Subcutaneous abdominal adipose tissue (tissue), 5 donors: ENCODE measurements at regions not wholly inside any gene's neighbourhood (a gene's known extent, or its start where the extent isn't known, plus 50 kb on each side); places are given as distances from the start of the nearest gene placed in this dataset.

Experiments
- H3K27ac ChIP-seq: one replicate; pipeline ENCODE4 v1.7.0; 2013; ENCODE audit warnings: low read depth, mild to moderate bottlenecking, inconsistent platforms, low read length, moderate library complexity
- H3K27me3 ChIP-seq, 5 donors: one replicate each; pipeline ENCODE4 v1.7.0; 2013; ENCODE audit warnings: low read length in 5 of 5, inconsistent platforms in 1 of 5; ENCODE audit not compliant: control insufficient read depth in 5 of 5, insufficient read depth in 4 of 5
- H3K36me3 ChIP-seq, 5 donors: one replicate each; pipeline ENCODE4 v1.7.0; 2013; ENCODE audit warnings: low read length in 5 of 5; ENCODE audit not compliant: control insufficient read depth in 5 of 5, insufficient read depth in 5 of 5
- H3K4me1 ChIP-seq, 5 donors: one replicate each; pipeline ENCODE4 v1.7.0; 2013; ENCODE audit warnings: low read length in 5 of 5, mild to moderate bottlenecking in 3 of 5, moderate library complexity in 1 of 5; ENCODE audit not compliant: control insufficient read depth in 5 of 5, insufficient read depth in 5 of 5
- H3K4me3 ChIP-seq, 5 donors: one replicate each; pipeline ENCODE4 v1.7.0; 2013; ENCODE audit warnings: low read length in 5 of 5, low read depth in 1 of 5
- H3K9ac ChIP-seq, 5 donors: one replicate each; pipeline ENCODE4 v1.7.0; 2013; ENCODE audit warnings: low read length in 5 of 5, mild to moderate bottlenecking in 4 of 5, moderate library complexity in 3 of 5
- H3K9me3 ChIP-seq, 5 donors: one replicate each; pipeline ENCODE4 v1.7.0; 2013; ENCODE audit warnings: low read length in 5 of 5; ENCODE audit not compliant: control insufficient read depth in 5 of 5
- donor health status: healthy.
- donor health status: healthy.
- donor health status: healthy.
- donor health status: healthy.
- donor health status: healthy.

DNA sequence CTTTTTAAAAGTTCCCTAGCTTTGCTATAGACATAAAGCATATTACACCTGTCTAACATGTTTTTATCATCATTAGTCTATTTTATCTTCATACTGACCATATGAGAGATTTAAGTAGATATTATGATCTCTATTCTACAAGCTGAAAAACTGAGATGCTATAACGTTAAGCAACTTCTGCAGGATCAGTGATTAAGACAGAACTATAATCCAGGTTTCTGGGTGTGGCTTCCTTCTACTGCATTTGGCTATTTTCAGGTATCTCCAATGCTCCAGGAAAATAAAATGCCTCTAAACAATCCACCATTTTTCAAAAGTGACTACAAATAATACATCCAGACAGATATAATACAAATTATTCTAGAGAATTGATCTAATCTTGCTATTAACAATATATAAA is 53.4 kb downstream of the RGS2 start:
- no peak overlapping the region for H3K9ac ChIP-seq
- H3K4me1 ChIP-seq, result no peaks in the 10 kb centered on the region
- no peak overlapping the region for H3K4me3 ChIP-seq
- no peaks in the 10 kb centered on the region for H3K36me3 ChIP-seq
- no peak overlapping the region for H3K27ac ChIP-seq
- no peaks in the 10 kb centered on the region for H3K9me3 ChIP-seq
- no peaks in the 10 kb centered on the region for H3K27me3 ChIP-seq

DNA sequence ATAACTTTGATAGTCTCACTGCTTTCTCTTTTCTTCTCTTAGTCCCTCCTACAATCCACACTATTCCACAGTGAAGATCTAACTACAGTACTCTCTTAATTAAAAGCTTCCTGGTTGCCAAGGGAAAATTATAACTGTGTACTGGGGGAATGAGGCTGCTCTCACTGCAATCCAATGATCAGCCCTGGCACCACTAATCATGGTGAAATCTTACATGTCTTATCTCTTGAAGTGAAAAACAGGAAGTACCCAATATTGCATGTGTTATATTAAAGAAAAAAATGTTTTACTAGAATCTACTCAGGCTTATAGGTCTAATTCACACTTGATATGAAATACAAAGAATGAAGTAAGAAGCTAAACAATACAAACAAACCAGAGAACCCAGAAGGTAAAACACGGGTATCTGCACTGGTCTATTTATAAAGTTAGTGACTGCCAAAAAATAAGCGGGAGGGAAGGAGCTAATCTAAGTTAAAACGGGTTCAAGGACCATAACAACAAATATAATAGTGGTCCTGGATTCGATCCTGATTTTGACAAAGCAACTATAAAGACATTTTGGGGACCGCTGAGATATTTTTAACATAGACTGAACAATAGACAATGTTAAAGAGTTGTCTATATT is 57.5 kb downstream of the RGS2 start:
- no peak overlapping the region for H3K4me3 ChIP-seq
- H3K9ac ChIP-seq, result no peak overlapping the region
- H3K27ac ChIP-seq, result no peak overlapping the region
- H3K9me3 ChIP-seq, result no peaks in the 10 kb centered on the region
- no peaks in the 10 kb centered on the region for H3K4me1 ChIP-seq
- H3K27me3 ChIP-seq, result no peaks in the 10 kb centered on the region
- no peaks in the 10 kb centered on the region for H3K36me3 ChIP-seq

DNA sequence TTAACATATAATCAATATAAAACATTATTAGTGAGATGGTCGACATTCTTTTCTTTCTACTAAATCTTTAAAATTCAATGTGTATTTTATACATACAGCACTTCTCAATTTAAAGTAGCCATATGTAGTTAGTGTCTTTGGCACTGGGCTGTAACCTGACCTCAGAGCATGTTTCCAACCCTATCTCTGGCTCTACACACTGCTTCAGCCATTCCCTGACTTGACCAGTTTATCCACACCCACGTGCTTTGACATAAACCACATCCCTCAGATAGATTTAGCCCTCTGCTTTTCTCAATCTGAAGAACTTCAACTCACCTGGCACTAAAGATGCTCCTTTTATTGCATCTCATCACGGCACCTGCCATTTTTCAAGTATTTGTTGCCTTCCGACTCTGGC is 58.3 kb downstream of the RGS2 start:
- Histone ChIP-seq H3K4me1 (no peaks in the 10 kb centered on the region), H3K9me3 (no peaks in the 10 kb centered on the region), H3K4me3 (no peak overlapping the region), H3K27me3 (no peaks in the 10 kb centered on the region), H3K9ac (no peak overlapping the region), H3K36me3 (no peaks in the 10 kb centered on the region), H3K27ac (no peak overlapping the region)

DNA sequence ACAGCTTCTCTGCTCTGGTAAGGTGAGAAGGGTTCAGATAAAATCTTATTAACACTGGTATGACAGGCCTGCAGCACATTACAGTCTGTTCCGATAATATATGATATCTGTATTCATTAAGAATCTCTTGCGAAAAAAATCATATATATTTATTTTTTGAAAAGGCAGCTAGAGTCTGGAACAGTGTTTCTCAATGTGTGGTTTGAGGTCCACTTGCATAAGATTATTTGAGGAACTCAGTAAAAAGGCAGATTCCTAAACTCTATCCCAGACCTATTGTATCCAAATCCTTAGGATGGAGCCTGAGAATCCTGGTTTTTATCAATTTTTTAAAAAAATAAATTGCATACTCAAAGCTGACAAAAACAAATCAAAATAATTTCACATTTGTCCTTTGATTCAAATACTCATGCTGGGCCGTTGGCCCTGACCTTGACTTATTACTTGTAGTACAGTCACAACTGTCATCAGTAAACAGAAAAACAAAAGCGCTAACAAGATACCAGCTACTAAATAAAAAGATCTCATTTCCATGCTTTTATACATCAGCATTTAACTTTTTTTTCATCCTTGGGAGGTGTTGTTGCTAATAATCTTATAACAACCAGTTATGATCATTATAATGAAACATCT is 60.6 kb downstream of the RGS2 start:
- Histone ChIP-seq H3K27me3 (no peaks in the 10 kb centered on the region), H3K4me1 (peaks cover 0 to 22% (median 11%) of the 10 kb centered on the region in 5 donors), H3K4me3 (no peak overlapping the region), H3K9ac (no peak overlapping the region), H3K27ac (no peak overlapping the region), H3K36me3 (no peaks in the 10 kb centered on the region), H3K9me3 (no peaks in the 10 kb centered on the region)

DNA sequence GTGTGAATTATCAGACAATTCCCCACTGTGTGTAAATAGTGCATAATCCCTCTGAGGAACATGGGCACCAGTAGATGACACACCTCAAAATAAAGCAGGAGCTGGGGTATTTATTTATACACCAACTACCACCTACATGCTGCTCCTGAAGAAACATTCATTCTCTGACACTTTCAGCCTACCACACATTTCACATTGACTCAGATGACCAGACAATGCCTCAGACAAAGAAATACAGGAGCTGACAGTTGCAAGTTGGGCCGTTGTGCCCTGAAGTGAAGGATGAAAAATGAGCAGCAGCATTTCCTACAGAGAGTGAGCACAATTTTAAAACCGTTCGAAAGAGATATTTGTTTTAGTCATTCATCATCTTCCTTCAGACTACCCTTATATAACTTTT is 63.2 kb downstream of the RGS2 start:
- Histone ChIP-seq H3K4me1 (peaks cover 0 to 24% (median 15%) of the 10 kb centered on the region in 5 donors), H3K36me3 (no peaks in the 10 kb centered on the region), H3K9me3 (no peaks in the 10 kb centered on the region), H3K27me3 (no peaks in the 10 kb centered on the region), H3K27ac (peak overlapping the region; percentile 82), H3K9ac (no peak overlapping the region), H3K4me3 (no peak overlapping the region)

DNA sequence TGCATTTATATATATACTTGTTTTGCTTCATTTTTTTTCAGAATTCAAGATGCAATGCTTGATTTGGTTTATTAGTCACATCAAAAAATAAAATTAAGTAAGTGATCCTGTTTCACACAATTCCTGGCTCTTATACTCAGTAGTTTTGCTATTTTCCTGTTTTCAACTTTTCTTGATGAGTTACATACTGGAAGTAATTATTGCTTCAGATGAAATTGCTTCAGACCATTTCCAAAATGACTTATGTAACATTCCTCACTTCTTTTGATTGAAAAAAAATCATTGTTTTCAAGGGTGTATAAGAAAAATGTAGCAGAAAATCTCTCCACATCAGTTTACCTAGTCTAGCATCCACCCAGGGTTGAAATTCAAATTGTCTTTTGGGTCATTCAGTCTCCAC is 65.0 kb downstream of the RGS2 start:
- Histone ChIP-seq H3K36me3 (no peaks in the 10 kb centered on the region), H3K27me3 (no peaks in the 10 kb centered on the region), H3K9ac (no peak overlapping the region), H3K27ac (peak overlapping the region; percentile 27), H3K9me3 (no peaks in the 10 kb centered on the region), H3K4me1 (peaks cover 3 to 36% (median 25%) of the 10 kb centered on the region in 5 donors), H3K4me3 (no peak overlapping the region)

DNA sequence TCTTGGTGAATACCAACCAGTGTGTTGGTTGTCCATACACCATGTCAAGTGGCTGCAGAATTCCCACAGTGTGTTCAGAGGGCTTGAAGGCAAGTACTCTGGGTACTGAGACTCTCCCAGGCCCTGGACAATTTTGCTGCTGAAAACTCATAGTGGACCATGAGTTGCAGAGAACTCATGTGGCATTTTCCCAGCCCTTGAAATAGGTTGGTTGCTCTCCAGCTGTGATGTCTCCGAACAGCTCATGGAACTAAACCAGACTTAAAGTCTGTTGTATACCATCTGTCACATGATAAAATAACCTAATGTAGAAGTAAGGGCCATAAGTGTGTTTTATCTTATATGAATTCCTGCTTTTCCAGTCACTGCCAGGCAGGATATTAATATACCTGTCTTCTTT is 67.8 kb downstream of the RGS2 start:
- no peak overlapping the region for H3K27ac ChIP-seq
- no peak overlapping the region for H3K9ac ChIP-seq
- H3K4me1 ChIP-seq, result peaks cover 3 to 36% (median 25%) of the 10 kb centered on the region in 5 donors
- H3K36me3 ChIP-seq, result no peaks in the 10 kb centered on the region
- no peaks in the 10 kb centered on the region for H3K9me3 ChIP-seq
- H3K4me3 ChIP-seq, result no peak overlapping the region
- no peaks in the 10 kb centered on the region for H3K27me3 ChIP-seq

DNA sequence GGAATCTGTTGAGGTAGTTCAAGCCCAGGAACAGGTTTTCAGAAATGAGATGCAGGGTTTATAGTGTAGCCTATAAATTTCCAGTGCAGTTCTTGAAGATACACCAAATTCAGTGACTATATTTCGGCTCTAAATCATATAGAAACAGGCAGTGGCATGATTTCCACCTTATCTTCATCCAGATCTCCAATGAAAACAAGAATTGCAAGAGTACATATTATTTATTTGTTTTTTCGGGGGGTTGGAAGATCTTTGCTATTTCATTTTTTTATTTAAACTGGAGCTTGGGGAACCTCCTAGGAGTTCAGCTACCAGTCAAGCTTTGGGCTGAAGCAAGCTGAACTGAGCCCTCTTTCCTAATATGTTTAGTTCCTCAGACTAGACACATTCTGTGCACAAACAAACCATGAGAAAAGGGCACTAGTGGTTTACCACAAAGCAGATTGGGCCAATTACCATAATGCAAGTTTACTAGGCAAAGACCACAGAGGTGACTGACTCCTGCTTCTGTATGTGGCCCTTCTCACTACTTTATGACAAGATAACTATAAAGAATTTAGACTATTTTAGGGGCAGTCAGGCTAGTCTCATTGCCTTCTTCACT is 68.5 kb downstream of the RGS2 start:
- H3K9me3 ChIP-seq, result no peaks in the 10 kb centered on the region
- H3K9ac ChIP-seq, result no peak overlapping the region
- no peaks in the 10 kb centered on the region for H3K36me3 ChIP-seq
- H3K4me3 ChIP-seq, result no peak overlapping the region
- H3K27ac ChIP-seq, result no peak overlapping the region
- peaks cover 3 to 35% (median 25%) of the 10 kb centered on the region in 5 donors for H3K4me1 ChIP-seq
- H3K27me3 ChIP-seq, result no peaks in the 10 kb centered on the region

DNA sequence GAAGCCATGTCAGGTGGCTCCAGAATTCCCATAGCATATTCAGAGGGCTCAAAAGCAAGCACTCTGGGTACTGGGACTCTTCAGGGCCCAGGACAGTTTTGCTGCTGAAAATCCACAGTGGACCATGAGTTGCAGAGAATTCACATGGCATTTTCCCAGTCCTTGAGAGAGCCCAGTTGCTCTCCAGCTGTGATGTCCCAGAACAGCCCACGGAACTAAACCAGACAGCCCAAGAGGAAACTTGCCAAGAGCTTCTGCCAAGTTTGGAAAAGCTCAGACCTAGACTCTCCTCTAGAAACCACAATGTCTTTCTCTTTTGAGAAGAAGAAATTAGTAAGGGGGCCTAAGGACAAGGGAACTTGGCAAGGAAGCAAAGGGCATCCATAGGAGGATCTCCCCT is 69.4 kb downstream of the RGS2 start:
- Histone ChIP-seq H3K9ac (no peak overlapping the region), H3K27me3 (no peaks in the 10 kb centered on the region), H3K36me3 (no peaks in the 10 kb centered on the region), H3K4me1 (peaks cover 3 to 26% (median 19%) of the 10 kb centered on the region in 5 donors), H3K27ac (no peak overlapping the region), H3K9me3 (no peaks in the 10 kb centered on the region), H3K4me3 (no peak overlapping the region)

DNA sequence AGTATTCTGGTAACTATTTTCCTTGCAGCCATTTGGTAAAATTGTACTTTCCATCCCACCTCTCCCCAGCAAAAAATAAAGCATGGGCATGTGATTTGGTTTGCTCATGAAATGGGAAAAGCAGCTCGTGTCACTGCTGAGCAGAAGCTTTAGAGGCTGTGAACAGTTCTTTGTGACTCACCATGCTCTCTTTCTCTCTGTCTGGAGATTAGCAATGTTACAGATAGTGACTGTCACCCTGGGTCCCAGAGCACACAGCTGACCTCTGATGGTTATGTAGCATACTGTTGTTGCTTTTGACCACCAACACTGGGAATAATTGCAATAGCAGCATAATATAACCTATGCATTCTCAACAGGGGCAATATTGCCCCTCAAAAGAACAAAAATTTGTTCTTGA is 70.6 kb downstream of the RGS2 start:
- H3K27me3 ChIP-seq, result no peaks in the 10 kb centered on the region
- H3K9ac ChIP-seq, result no peak overlapping the region
- H3K9me3 ChIP-seq, result no peaks in the 10 kb centered on the region
- no peak overlapping the region for H3K27ac ChIP-seq
- peaks cover 3 to 15% (median 14%) of the 10 kb centered on the region in 5 donors for H3K4me1 ChIP-seq
- no peaks in the 10 kb centered on the region for H3K36me3 ChIP-seq
- H3K4me3 ChIP-seq, result no peak overlapping the region
